Posterior cingulate gyrus (tissue), 11 donors: ENCODE measurements at regions not wholly inside any gene's neighbourhood (a gene's known extent, or its start where the extent isn't known, plus 50 kb on each side); places are given as distances from the start of the nearest gene placed in this dataset.
"Not testable (repeated sequence)": the region's sequence is repeated elsewhere in the genome, so short reads cannot be mapped to it uniquely, and the experiment has no call there.

ENCODE experiments used
- DNase-seq, 10 donors: peaks; one replicate each; pipeline versions ENCODE4 v3.0.0 to v3.0.0-alpha.2; 2020 to 2021; ENCODE audit warnings: mixed read lengths in 3 of 10
- intact Hi-C: fragments of 100-400 bp; cut with DNase I; formaldehyde crosslinking; loops from one replicate; pipeline ENCODE4 v1.15.1; 2023

GRCh38 chr12:88809841-88810240 is 229.6 kb upstream of the KITLG start:
- DNase-seq, intact Hi-C loops: not testable (repeated sequence)

DNA sequence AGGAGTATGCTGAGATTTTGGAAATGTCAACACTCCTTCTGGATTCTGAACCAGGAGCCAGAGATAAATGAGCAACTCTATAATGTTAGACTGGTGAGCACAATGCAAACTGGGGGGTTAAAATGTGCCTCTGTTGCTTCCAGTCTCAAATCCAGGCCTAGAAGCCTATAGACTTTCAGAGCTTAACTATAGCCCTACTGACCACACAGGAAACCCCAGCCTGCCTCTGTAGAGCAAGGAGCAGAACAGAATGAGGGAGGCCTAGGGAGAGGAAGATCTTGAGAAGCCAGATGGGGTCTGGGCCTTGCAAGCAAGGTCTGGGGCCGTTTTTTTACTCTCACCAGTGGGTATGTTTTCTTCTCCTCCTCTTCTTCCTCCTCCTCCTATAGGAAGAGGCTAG is 225.4 kb upstream of the KITLG start:
- intact Hi-C loops, result no loop called here
- no peak for DNase-seq

GRCh38 chr12:88805286-88805685 is 225.0 kb upstream of the KITLG start:
- intact Hi-C loops, result no loop called here
- DNase-seq, result no peak

DNA sequence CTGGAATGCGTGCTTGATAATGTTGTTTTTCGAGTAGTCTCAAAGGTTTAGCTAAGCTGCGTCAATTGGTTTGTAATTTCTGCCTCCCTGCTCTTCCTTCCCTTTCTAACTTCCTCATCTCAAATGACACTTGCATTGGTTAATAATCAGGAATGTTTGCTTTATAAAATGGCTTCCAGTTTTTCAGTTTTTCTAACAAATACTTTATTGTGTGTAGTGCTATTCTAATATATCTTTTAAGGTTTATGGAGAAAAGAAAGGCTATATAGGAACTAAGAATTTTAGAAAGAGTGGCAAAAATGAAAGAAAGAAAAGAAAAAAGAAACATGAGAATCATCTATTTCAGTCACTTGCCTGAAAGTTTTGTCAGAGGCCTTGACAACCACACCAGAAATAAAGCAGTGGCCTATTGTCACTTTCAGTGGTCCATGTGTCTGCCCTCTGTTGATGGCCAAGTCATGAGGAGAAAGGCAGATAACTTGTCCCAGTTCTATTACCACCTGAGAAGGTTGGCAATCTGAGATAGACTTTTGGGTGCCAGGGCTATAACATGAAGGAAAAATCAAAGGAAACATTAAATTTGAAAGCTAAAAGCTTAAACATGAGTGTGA is 221.9 kb upstream of the KITLG start:
- intact Hi-C loops, result no loop called here
- no peak for DNase-seq

DNA sequence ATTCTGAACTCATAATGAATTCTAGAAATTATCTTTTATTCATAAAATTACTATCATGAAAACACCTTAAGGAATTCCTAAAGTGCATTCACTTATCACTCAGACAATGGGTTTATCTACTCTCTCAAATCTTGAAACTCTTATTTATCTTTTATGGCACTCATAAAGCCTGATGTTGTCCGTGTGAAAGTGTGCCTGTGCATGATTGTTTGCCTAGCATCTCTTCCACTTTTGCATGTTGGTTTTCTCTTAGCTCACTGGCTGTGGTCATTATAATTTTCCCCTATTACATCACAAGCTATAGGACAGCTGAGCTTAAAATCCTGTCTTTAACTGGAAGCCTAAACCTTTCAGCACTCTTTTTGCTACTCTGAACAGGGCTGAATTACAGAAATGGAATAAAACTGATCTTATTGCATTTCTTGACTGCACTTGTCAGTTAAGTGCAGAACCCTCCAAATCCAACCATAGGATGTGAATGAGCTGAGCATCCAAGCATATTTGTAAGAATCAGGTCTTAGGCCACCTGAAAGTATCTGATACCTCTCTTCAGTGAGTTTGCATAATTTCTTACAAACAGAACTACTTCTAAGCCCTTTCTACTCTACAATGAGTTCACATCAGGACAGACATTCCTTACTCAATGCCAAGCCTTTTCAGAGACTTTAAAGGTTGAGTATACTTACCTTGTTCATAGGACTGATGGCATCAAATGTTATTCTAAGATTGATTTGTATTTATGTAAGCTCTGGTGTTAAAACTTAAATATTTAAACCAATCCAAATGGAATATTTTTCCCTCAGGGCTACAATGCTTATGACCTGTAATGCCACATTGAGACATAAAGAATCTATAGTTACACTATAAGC is 221.2 kb upstream of the KITLG start:
- DNase-seq, result no peak

GRCh38 chr12:88793096-88793495 is 212.8 kb upstream of the KITLG start:
- no peak for DNase-seq
- intact Hi-C loops, result no loop called here

More for the DNA sequence above, 221.2 kb upstream of the KITLG start:
- intact Hi-C loops, result no loop called here

GRCh38 chr12:88790231-88790630 is 210.0 kb upstream of the KITLG start:
- intact Hi-C loops, result no loop called here
- no peak for DNase-seq

GRCh38 chr12:88784166-88784565 is 203.9 kb upstream of the KITLG start:
- intact Hi-C loops, result no loop called here

DNA sequence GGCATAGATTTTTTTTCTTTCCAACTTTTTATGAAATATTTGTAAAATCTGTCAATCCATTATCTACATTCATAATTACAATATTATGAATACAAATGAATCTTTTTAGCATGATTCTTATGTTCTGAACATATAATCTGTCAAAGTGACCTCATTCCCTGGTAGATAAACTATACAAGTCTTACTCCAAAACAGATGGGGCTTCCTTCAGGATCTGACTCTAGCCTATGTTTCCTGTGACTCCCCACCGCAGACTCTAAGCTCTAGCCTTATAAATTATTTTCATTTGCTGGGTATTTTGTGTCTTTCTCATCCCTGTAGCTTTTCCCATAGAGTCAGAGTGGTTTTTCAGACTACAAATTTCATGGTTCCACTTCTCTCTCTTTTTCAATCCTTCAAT is 202.1 kb upstream of the KITLG start:
- DNase-seq, result no peak
- intact Hi-C loops, result no loop called here

More at GRCh38 chr12:88784166-88784565, 203.9 kb upstream of the KITLG start:
- DNase-seq, result no peak

DNA sequence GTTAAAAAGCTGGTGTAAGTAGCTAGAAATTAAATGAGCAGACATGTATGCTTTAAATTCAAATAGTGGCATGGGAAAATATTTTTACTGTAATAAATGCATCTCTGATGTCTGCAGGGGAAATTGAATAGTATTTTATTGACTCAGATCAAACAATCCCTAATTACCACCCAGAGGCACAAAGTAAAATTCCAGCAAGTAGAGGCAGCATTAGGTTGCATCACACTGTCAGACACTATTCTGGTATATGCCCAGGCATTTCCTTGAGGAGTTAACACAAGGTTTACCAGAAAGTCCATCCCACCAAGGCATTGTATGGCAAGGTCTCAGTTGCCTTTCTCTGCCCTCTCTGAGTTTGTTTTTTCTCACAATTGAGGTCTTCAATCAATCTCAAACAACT is 201.6 kb upstream of the KITLG start:
- intact Hi-C loops, result no loop called here
- no peak for DNase-seq

DNA sequence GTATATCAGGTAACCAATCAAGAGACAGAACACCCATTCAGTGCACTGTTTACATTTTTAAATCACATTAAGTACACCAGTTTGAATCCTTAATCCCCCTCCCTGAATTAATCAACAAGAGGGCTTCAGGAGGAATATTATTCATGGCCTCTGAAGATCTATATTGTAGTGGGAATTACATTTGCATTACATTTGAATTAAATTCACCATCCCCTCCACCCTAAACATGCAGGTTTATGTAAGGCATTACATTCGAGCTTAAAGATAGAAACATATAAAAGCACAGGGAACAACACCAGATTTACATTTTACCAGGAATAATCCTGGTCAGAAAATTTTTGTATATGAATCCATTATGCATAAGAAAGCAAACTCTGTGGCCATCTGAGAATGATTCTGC is 197.8 kb upstream of the KITLG start:
- DNase-seq, result no peak
- intact Hi-C loops, result no loop called here

DNA sequence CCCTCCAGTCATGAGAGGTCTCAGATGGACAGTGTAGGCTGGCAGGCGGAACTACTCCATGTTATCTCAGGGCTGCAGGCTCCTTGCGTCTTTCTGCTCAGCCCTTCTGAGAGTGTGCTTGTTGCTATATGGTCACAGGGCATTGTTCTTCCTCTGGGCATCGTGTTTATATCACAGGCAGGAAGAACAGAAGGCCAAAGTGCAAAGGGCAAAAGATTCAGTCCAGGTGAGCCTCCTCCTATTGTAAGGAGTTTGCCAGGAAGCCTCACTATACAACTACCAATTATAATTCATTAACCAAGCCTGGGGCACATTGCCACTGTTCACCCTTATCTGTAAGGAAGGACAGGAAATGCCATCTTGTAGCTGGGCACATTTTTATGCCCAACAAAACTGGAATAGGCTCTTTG is 195.5 kb upstream of the KITLG start:
- intact Hi-C loops, result no loop called here
- no peak for DNase-seq

DNA sequence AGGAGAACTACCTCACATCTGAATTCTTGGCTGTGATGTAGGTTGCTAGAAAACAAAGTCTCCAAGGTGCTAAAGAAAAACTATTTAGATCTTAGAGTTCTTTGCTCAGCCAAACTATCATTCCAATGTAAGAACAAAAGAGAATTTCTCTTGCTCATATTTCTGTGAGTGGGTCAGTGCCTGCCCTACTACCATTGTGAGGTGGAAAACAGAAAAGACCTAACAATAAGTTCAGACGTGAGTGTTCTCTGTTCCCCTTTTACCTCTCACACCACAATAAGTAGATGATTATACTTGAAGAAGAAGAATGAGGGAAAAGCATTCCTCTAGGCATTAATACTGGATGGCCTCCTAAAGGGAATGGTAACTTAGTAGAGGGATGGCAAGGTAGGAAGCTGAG is 187.4 kb upstream of the KITLG start:
- intact Hi-C loops, result no loop called here
- no peak for DNase-seq

GRCh38 chr12:88764781-88765480 is 184.7 kb upstream of the KITLG start:
- intact Hi-C loops, result no loop called here
- DNase-seq, result no peak

DNA sequence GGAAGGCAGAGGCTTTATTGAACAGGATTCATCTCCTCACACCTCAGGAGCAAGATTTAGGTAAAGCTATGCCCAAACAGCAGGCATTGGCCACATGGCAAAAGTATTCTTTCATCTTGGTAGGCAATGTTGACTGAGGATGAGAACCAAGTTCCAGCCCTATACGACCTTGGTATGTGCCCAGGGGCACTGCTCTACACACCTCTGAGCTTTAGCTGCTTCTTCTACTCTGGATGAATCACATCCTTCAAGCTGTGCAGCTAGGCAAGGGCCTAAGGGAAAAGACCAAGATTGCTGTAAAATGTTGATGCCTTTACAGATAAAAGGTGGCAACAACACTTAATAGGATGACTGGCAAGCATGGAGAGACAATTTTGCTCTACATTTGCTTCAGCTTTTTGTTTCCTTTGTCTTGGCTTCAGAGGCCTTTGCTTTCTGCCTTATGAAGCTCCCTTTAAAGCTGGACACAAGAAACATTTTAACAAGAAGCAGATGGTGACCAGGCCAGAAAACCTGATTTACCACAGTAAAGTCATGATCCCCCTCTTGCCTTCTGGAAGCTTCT is 183.3 kb upstream of the KITLG start:
- DNase-seq, result no peak
- intact Hi-C loops, result no loop called here

DNA sequence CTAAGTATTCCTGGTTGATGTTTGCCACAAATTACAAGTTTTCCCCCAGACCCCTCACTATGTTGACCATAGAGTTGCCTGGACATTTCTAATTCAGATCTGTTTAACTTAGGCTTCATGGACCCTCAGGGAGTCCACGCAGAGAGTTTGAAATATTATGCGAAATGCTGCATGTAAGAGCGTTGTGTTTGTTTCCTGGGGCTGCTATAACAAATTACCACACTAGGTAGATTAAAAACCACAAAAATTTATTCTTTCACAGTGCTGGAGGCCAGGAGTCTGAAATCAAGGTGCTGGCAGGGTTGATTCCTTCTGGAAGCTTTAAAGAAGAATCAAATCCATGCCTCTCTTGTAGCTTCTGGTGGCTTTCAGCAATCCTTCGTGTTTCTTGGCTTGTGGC is 177.9 kb upstream of the KITLG start:
- DNase-seq, result no peak
- intact Hi-C loops, result no loop called here

DNA sequence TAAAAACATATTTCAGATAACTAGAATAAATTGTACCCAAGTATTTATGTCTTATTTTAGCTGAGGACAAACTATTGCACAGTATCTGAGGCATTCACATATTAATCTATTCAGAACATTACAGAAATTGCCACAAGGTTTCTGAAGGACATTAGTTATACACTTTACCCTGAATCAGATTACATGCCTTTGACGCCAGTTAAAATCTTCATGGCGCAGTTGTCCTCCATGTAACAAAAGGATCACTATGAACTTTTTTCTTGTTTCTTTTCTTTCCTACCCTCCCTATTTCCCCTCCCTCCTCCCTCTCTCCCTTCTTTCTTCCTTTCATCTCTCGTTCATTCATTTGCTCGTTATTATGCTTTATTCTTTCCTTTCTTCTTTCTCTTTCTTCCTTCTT is 176.6 kb upstream of the KITLG start:
- intact Hi-C loops, result no loop called here

GRCh38 chr12:88756153-88756552 is 175.9 kb upstream of the KITLG start:
- no peak for DNase-seq
- intact Hi-C loops, result no loop called here

More for the DNA sequence above, 176.6 kb upstream of the KITLG start:
- DNase-seq, result no peak

- intact Hi-C loops, result no loop called here
- DNase-seq, result no peak
Measured at GRCh38 chr12:88753707-88754106, 173.4 kb upstream of the KITLG start.

- DNase-seq, result no peak
- intact Hi-C loops, result no loop called here
Measured at GRCh38 chr12:88753066-88753465, 172.8 kb upstream of the KITLG start.

DNA sequence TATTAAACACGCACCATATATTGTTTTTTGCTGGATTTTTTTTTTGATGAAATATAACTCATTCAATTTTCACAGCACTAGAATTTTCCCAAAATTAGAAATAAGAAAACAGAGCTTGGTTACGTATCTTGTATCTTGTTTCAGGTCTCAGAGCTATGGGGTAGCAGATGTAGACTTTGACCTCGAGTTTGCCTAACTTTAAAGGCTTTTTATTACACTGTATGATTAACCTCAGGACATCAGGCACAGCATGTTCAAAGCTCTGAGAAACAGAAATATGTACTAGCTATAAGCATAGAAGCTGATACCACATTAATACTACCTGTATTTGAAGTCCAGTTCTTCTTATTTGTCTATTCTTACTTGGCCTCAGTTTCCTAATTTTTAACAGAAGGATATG is 171.9 kb upstream of the KITLG start:
- no peak for DNase-seq
- intact Hi-C loops, result no loop called here
